ENCODE measurements at regions not wholly inside any gene's neighbourhood (a gene's known extent, or its start where the extent isn't known, plus 50 kb on each side); places are given as distances from the start of the nearest gene placed in this dataset.

DNA sequence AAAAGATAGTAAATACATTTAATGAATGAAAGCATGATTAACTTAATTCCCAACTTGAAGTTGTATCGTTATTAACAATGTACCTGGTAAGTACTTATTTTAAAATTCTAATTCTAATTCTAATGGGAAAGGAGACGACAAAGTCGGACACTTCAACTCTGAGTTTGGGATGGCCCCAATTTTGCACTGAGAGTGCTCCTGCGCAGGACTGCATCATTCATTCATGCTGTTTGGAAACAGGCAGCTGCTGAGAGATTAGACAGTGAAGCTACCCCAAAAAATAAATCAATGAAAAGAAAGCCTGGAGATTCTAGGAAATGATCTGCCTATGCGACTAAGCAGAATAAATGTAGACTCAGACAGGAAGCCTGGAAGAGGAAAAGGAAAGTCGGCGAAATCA, 141.7 kb upstream of the VKORC1L1 start:
- FAIRE-seq (no peak), DNase-seq (ENCODE audit: low read depth) (no peak)
- H3K4me3 ChIP-seq (ENCODE audit: low read depth, low read length): peak overlapping the region; percentile 37
- H3K36me3 ChIP-seq (ENCODE audit: control insufficient read depth, insufficient read depth, low read length): no peaks in the 10 kb centered on the region
- H3K27me3 ChIP-seq (ENCODE audit: control insufficient read depth, insufficient read depth, low read length): no peaks in the 10 kb centered on the region
- TF ChIP-seq, protein P1, sequence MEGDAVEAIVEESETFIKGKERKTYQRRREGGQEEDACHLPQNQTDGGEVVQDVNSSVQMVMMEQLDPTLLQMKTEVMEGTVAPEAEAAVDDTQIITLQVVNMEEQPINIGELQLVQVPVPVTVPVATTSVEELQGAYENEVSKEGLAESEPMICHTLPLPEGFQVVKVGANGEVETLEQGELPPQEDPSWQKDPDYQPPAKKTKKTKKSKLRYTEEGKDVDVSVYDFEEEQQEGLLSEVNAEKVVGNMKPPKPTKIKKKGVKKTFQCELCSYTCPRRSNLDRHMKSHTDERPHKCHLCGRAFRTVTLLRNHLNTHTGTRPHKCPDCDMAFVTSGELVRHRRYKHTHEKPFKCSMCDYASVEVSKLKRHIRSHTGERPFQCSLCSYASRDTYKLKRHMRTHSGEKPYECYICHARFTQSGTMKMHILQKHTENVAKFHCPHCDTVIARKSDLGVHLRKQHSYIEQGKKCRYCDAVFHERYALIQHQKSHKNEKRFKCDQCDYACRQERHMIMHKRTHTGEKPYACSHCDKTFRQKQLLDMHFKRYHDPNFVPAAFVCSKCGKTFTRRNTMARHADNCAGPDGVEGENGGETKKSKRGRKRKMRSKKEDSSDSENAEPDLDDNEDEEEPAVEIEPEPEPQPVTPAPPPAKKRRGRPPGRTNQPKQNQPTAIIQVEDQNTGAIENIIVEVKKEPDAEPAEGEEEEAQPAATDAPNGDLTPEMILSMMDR (IDR thresholded peaks at IDR 0.05; ENCODE audit: insufficient read depth, low read length, severe bottlenecking): no peak

DNA sequence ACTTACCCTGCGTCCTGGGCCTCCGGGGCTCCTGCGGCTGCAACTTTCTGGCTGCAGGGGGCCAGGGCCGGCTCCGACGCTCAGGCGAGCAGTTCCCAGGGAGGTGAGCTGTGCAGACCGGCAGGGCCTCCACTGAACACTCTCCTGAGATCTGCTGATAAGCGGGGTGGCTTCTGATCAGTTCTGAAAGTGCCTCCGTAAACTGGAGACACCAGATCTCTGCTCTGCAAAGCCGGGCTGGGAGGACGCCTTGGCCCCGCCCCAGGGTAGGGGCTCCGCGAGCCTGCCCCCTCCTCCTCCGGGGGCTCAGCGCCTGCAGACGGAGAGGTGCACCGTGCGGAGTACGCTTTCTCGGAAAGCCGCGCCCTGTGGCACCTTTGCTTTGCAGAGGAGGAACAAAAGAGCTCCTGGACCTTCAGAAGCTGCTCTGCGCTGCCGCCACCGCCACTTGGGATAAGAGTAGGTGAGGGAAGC, 141.3 kb upstream of the VKORC1L1 start:
- DNase-seq (ENCODE audit: low read depth) (peak; percentile 23), FAIRE-seq (no peak)
- Histone ChIP-seq H3K36me3 (ENCODE audit: control insufficient read depth, insufficient read depth, low read length) (no peaks in the 10 kb centered on the region), H3K4me3 (ENCODE audit: low read depth, low read length) (peak overlapping the region; percentile 37), H3K27me3 (ENCODE audit: control insufficient read depth, insufficient read depth, low read length) (no peaks in the 10 kb centered on the region)
- TF ChIP-seq, protein P1 (IDR thresholded peaks at IDR 0.05; ENCODE audit: insufficient read depth, low read length, severe bottlenecking): peak; percentile 33

- DNase-seq (ENCODE audit: low read depth): no peak
- FAIRE-seq: no peak
- no peaks in the 10 kb centered on the region for H3K27me3 ChIP-seq (ENCODE audit: control insufficient read depth, insufficient read depth, low read length)
- H3K36me3 ChIP-seq (ENCODE audit: control insufficient read depth, insufficient read depth, low read length): peaks cover 2% of the 10 kb centered on the region
- TF ChIP-seq, protein P1 (IDR thresholded peaks at IDR 0.05; ENCODE audit: insufficient read depth, low read length, severe bottlenecking): no peak
- H3K4me3 ChIP-seq (ENCODE audit: low read depth, low read length): no peak overlapping the region
Measured at GRCh38 chr7:65744406-65744805, 128.5 kb upstream of the VKORC1L1 start.

- Histone ChIP-seq H3K27me3 (ENCODE audit: control insufficient read depth, insufficient read depth, low read length) (no peaks in the 10 kb centered on the region), H3K4me3 (ENCODE audit: low read depth, low read length) (no peak overlapping the region), H3K36me3 (ENCODE audit: control insufficient read depth, insufficient read depth, low read length) (no peaks in the 10 kb centered on the region)
- TF ChIP-seq, protein P1 (IDR thresholded peaks at IDR 0.05; ENCODE audit: insufficient read depth, low read length, severe bottlenecking): no peak
- DNase-seq (ENCODE audit: low read depth) (peak; percentile 70), FAIRE-seq (no peak)
Measured at GRCh38 chr7:65746398-65746669, 126.5 kb upstream of the VKORC1L1 start.

- TF ChIP-seq, protein P1 (IDR thresholded peaks at IDR 0.05; ENCODE audit: insufficient read depth, low read length, severe bottlenecking): no peak
- no peaks in the 10 kb centered on the region for H3K36me3 ChIP-seq (ENCODE audit: control insufficient read depth, insufficient read depth, low read length)
- FAIRE-seq: no peak
- DNase-seq (ENCODE audit: low read depth): no peak
- no peaks in the 10 kb centered on the region for H3K27me3 ChIP-seq (ENCODE audit: control insufficient read depth, insufficient read depth, low read length)
- no peak overlapping the region for H3K4me3 ChIP-seq (ENCODE audit: low read depth, low read length)
Measured at GRCh38 chr7:65749039-65749438, 123.8 kb upstream of the VKORC1L1 start.

DNA sequence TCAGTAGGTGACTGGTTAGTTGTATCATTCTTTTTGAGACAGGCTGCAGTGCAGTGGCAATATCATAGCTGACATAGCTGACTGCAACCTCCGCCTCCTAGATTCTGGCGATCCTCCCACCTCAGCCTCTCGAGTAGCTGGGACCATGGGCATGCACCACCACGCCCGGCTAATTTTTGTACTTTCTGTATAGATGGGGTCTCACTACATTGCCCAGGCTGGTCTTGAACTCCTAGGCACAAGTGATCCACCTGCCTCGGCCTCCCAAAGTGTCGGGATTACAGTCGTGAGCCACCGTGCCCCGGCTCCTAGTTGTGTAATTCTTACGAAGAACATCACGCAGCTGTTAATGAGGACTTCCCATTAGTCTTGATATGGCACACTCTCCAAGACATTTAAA, 123.4 kb upstream of the VKORC1L1 start:
- Histone ChIP-seq H3K4me3 (ENCODE audit: low read depth, low read length) (no peak overlapping the region), H3K27me3 (ENCODE audit: control insufficient read depth, insufficient read depth, low read length) (no peaks in the 10 kb centered on the region), H3K36me3 (ENCODE audit: control insufficient read depth, insufficient read depth, low read length) (no peaks in the 10 kb centered on the region)
- TF ChIP-seq, protein P1 (IDR thresholded peaks at IDR 0.05; ENCODE audit: insufficient read depth, low read length, severe bottlenecking): no peak
- DNase-seq (ENCODE audit: low read depth): no peak
- no peak for FAIRE-seq
